Endothelial cell of umbilical vein (primary cell): ENCODE measurements at regions not wholly inside any gene's neighbourhood (a gene's known extent, or its start where the extent isn't known, plus 50 kb on each side); places are given as distances from the start of the nearest gene placed in this dataset.

Source experiments
- BruUV-seq: library from RNA; stranded (reverse); fragments of 400-500 nt; replicated peaks from 2 replicates; lab custom pipeline; 2021; lab: Mats Ljungman, UMichigan
- CTCF ChIA-PET: fragments of 300-600, 350-600 bp; sonication (Branson Sonifier 250); formaldehyde crosslinking; loops from one replicate; lab custom pipeline; 2021; ENCODE audit warnings: antibody characterized with exemption, inconsistent platforms; lab: Charles Lee
- POLR2A ChIA-PET: fragments of 300-600, 350-600 bp; sonication (Branson Sonifier 250); formaldehyde crosslinking; loops from one replicate; lab custom pipeline; 2021; ENCODE audit warnings: antibody characterized with exemption, inconsistent platforms; lab: Charles Lee
- DNase-seq: peaks from one replicate; pipeline ENCODE4 v3.0.0-alpha.2; 2011; ENCODE audit warnings: low read depth, low spot score
- FAIRE-seq: peaks from 2 replicates; lab custom pipeline; 2011; peaks lifted over from hg19 to GRCh38; lab: Jason Lieb, UNC
- H2AFZ ChIP-seq: 2 replicates; pipeline ENCODE4 v1.6.0; 2012; ENCODE audit warnings: low read depth, low read length, control low read depth, inconsistent platforms
- H3K27ac ChIP-seq: 2 replicates; pipeline ENCODE4 v1.5.1; 2011; ENCODE audit warnings: low read depth, mild to moderate bottlenecking, control low read depth, low read length, moderate library complexity; ENCODE audit not compliant: insufficient read depth
- H3K27me3 ChIP-seq, 2 experiments: 2 replicates each; pipeline versions ENCODE4 v1.6.0 to v1.6.1; 2011; ENCODE audit warnings: low read length in 2 of 2, mixed read lengths in 1 of 2; ENCODE audit not compliant: control insufficient read depth in 2 of 2, insufficient read depth in 2 of 2
- H3K36me3 ChIP-seq, 2 experiments: 2 replicates in 1 of 2; 3 replicates in 1 of 2; pipeline ENCODE4 v1.5.1; 2011; ENCODE audit warnings: low read length in 2 of 2, mild to moderate bottlenecking in 1 of 2, moderate library complexity in 1 of 2; ENCODE audit not compliant: control insufficient read depth in 2 of 2, insufficient read depth in 2 of 2; ENCODE audit errors: extremely low read depth in 1 of 2
- H3K4me1 ChIP-seq: 3 replicates; pipeline ENCODE4 v1.5.1; 2011; ENCODE audit warnings: mild to moderate bottlenecking, low read length; ENCODE audit not compliant: control insufficient read depth, insufficient read depth; ENCODE audit errors: extremely low read depth
- H3K4me2 ChIP-seq: 2 replicates; pipeline ENCODE4 v1.6.1; 2011; ENCODE audit warnings: low read length, control low read depth, mixed read lengths; ENCODE audit not compliant: insufficient read depth
- H3K4me3 ChIP-seq, 3 experiments: fragments of 200-600 bp in 1 of 3; sonication (generic), shearing (Covaris generic) in 1 of 3; replicated peaks in 1 of 3; 2 replicates each; pipeline ENCODE4 v1.5.1; 2011 to 2016; ENCODE audit warnings: control low read depth in 3 of 3, low read length in 3 of 3, mild to moderate bottlenecking in 2 of 3, inconsistent platforms in 1 of 3, low read depth in 1 of 3, moderate library complexity in 1 of 3; ENCODE audit not compliant: insufficient read depth in 1 of 3
- H3K79me2 ChIP-seq: 2 replicates; pipeline ENCODE4 v1.6.0; 2012; ENCODE audit warnings: low read length, inconsistent platforms; ENCODE audit not compliant: control insufficient read depth, insufficient read depth
- H3K9ac ChIP-seq: replicated peaks from 2 replicates; pipeline ENCODE3; 2011; ENCODE audit warnings: low read length, control low read depth; ENCODE audit not compliant: insufficient read depth; ENCODE audit errors: extremely low read depth
- H3K9me1 ChIP-seq: replicated peaks from 3 replicates; pipeline ENCODE4 v1.6.0; 2011; ENCODE audit warnings: mild to moderate bottlenecking, low read length; ENCODE audit not compliant: control insufficient read depth, insufficient read depth; ENCODE audit errors: extremely low read depth
- H3K9me3 ChIP-seq: replicated peaks from 2 replicates; pipeline ENCODE4 v1.5.1; 2012; ENCODE audit warnings: low read length, inconsistent platforms; ENCODE audit not compliant: control insufficient read depth, insufficient read depth
- H4K20me1 ChIP-seq: replicated peaks from 2 replicates; pipeline ENCODE3; 2011; ENCODE audit warnings: mild to moderate bottlenecking, low read length; ENCODE audit not compliant: control insufficient read depth, insufficient read depth; ENCODE audit errors: extremely low read depth
- CTCF ChIP-seq, 2 donors: IDR thresholded peaks; 1 replicate in 1 of 2; 2 replicates in 1 of 2; pipeline ENCODE4 v1.5.1; 2011; ENCODE audit warnings: low read length in 2 of 2, mild to moderate bottlenecking in 2 of 2, moderate library complexity in 2 of 2, control low read depth in 1 of 2, inconsistent platforms in 1 of 2, low read depth in 1 of 2; ENCODE audit not compliant: insufficient read depth in 1 of 2; ENCODE audit errors: extremely low read depth in 1 of 2
- EZH2 ChIP-seq: IDR thresholded peaks from 2 replicates; pipeline ENCODE4 v1.6.1; 2012; ENCODE audit warnings: borderline replicate concordance, low read depth, mild to moderate bottlenecking, moderate library complexity, low read length, inconsistent platforms; ENCODE audit not compliant: severe bottlenecking
- FOS ChIP-seq: IDR thresholded peaks from 2 replicates; pipeline ENCODE4 v1.6.1; 2011; ENCODE audit warnings: mild to moderate bottlenecking, low read length, moderate library complexity, borderline replicate concordance; ENCODE audit not compliant: insufficient read depth
- GATA2 ChIP-seq: IDR thresholded peaks from 2 replicates; pipeline ENCODE4 v1.7.0; 2011; ENCODE audit warnings: low read depth, mild to moderate bottlenecking, moderate library complexity, mixed read lengths, low read length; ENCODE audit not compliant: insufficient read length, insufficient read depth
- JUN ChIP-seq: IDR thresholded peaks from 2 replicates; pipeline ENCODE4 v1.6.1; 2011; ENCODE audit warnings: borderline replicate concordance, low read depth; ENCODE audit not compliant: insufficient read length, insufficient read depth
- MAX ChIP-seq: IDR thresholded peaks from 2 replicates; pipeline ENCODE4 v1.6.1; 2011; ENCODE audit not compliant: insufficient read depth, insufficient read length
- MYC ChIP-seq: IDR thresholded peaks from one replicate; pipeline ENCODE4 v1.6.1; 2011; ENCODE audit warnings: mild to moderate bottlenecking, low read depth, low read length
- POLR2A ChIP-seq: IDR thresholded peaks from 2 replicates; pipeline ENCODE4 v1.6.1; 2012; ENCODE audit warnings: low read depth, mild to moderate bottlenecking, control low read depth, low read length
- POLR2AphosphoS5 ChIP-seq: IDR thresholded peaks from 2 replicates; pipeline ENCODE4 v1.6.1; 2012; ENCODE audit warnings: low read depth, mild to moderate bottlenecking, control low read depth, low read length, moderate library complexity; ENCODE audit not compliant: insufficient read depth
- dilution Hi-C: fragments of 300-500 bp; cut with MboI; formaldehyde crosslinking; loops from one replicate; pipeline ENCODE4 v1.15.0; 2019; ENCODE audit warnings: low sequenced_read_pairs; ENCODE audit not compliant: extremely low pct_ligation_motif_present
- intact Hi-C: fragments of 100-400 bp; cut with micrococcal nuclease; formaldehyde crosslinking; loops from one replicate; pipeline ENCODE4 v1.10.0; 2022

GRCh38 chr3:80526153-80526552 is 758.4 kb upstream of the ROBO1 start:
- intact Hi-C loops (no loop called here), dilution Hi-C loops (no loop called here)
- Histone ChIP-seq H3K4me3 (no peak overlapping the region), H3K9ac (no peak overlapping the region), H3K79me2 (no peaks in the 10 kb centered on the region), H3K27me3 (no peaks in the 10 kb centered on the region), H3K4me2 (no peak overlapping the region), H3K36me3 (no peaks in the 10 kb centered on the region), H3K9me3 (no peaks in the 10 kb centered on the region), H3K4me1 (no peaks in the 10 kb centered on the region), H3K27ac (no peak overlapping the region), H3K9me1 (no peaks in the 10 kb centered on the region), H2AFZ (peak overlapping the region; percentile 57), H4K20me1 (no peaks in the 10 kb centered on the region)
- no TSS peak for BruUV-seq
- TF ChIP-seq POLR2A (no peak), CTCF (IDR thresholded peaks at IDR 0.05; ENCODE audit: extremely low read depth in 1 of 2, insufficient read depth in 1 of 2, low read depth in 1 of 2, low read length in 2 of 2) (peak in 1 of 2 donors; percentile 9)
- FAIRE-seq (no peak), DNase-seq (no peak)
- CTCF ChIA-PET, result interaction anchor here (0.9 to 1.8 kb wide), 3 partner anchors 19 to 1005 kb away, joined by 4 to 7 read pairs (median 4); no protein-coding TSS in a partner anchor
- POLR2A ChIA-PET, result no interaction called here

- DNase-seq (no peak), FAIRE-seq (no peak)
- no peaks in the 10 kb centered on the region for H3K9me3 ChIP-seq
- H3K9me1 ChIP-seq, result no peaks in the 10 kb centered on the region
- dilution Hi-C loops (no loop called here), intact Hi-C loops (no loop called here)
- ChIA-PET CTCF (no interaction called here), POLR2A (no interaction called here)
- H3K27me3 ChIP-seq, result no peaks in the 10 kb centered on the region
- H3K27ac ChIP-seq, result no peak overlapping the region
- no peaks in the 10 kb centered on the region for H4K20me1 ChIP-seq
- no TSS peak for BruUV-seq
- H3K36me3 ChIP-seq, result no peaks in the 10 kb centered on the region
- H3K4me1 ChIP-seq, result no peaks in the 10 kb centered on the region
- no peaks in the 10 kb centered on the region for H3K79me2 ChIP-seq
- no peak overlapping the region for H3K9ac ChIP-seq
- no peak overlapping the region for H3K4me3 ChIP-seq
- H3K4me2 ChIP-seq, result no peak overlapping the region
- no peak for TF ChIP-seq FOS
- no peak for TF ChIP-seq POLR2A
- TF ChIP-seq EZH2, result no peak
- no peak for TF ChIP-seq MAX
- TF ChIP-seq CTCF (IDR thresholded peaks at IDR 0.05; ENCODE audit: extremely low read depth in 1 of 2, insufficient read depth in 1 of 2, low read depth in 1 of 2, low read length in 2 of 2), result no peak
- TF ChIP-seq MYC, result no peak
- TF ChIP-seq JUN, result no peak
- no peak for TF ChIP-seq GATA2
- TF ChIP-seq POLR2AphosphoS5, result no peak
- H2AFZ ChIP-seq, result no peak overlapping the region
Observed at GRCh38 chr3:80521081-80521480, 753.3 kb upstream of the ROBO1 start.
